Stimulated activated naive CD8-positive, alpha-beta T cell treated with anti-CD3 and anti-CD28 coated beads, Interleukin-15, amount 100 ng/mL, for 72 hours (primary cell): ENCODE measurements at regions not wholly inside any gene's neighbourhood (a gene's known extent, or its start where the extent isn't known, plus 50 kb on each side); places are given as distances from the start of the nearest gene placed in this dataset.

Experiments used
- ATAC-seq: fragments of 150-1000 bp; cut with Tn5 transposase; 2 replicates; pipeline ENCODE4 v1.10.0; 2021; ENCODE audit warnings: mild to moderate bottlenecking, moderate library complexity
- DNase-seq, 2 donors: peaks; one replicate each; pipeline ENCODE4 v3.0.0; 2021 to 2022
- H3K27ac Mint-ChIP-seq, 2 donors: one replicate each; pipeline ENCODE4 v1.8.0; 2022; ENCODE audit warnings: mild to moderate bottlenecking in 2 of 2, mixed read lengths in 2 of 2, moderate library complexity in 2 of 2
- H3K27me3 Mint-ChIP-seq: one replicate; pipeline ENCODE4 v1.8.0; 2022; ENCODE audit warnings: mixed read lengths
- H3K4me1 Mint-ChIP-seq: one replicate; pipeline ENCODE4 v1.8.0; 2022; ENCODE audit warnings: mild to moderate bottlenecking, mixed read lengths
- H3K4me3 Mint-ChIP-seq, 2 donors: one replicate each; pipeline ENCODE4 v1.8.0; 2022; ENCODE audit warnings: mild to moderate bottlenecking in 2 of 2, mixed read lengths in 2 of 2, moderate library complexity in 1 of 2
- H3K9me3 Mint-ChIP-seq, 2 donors: one replicate each; pipeline ENCODE4 v1.8.0; 2022; ENCODE audit warnings: mixed read lengths in 2 of 2

DNA sequence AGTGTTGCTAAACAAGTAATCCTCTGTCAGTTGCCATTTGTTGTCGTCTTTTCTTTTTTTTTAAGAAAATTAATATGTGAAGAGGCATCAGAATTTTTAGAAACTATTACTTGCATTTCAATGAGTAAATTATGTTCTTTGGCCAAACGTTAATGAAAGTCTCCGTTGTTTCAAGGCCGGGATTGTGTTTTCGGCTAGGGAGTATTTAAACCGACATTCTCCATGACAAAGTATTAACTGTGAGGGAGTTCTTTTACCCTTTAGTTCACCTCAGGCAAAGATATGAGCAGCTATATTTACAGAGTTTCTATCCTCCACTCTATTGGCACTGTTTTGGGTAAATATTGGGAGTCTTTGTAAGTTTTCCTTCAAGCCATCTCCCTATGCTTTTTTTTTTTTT lies 668.9 kb downstream of the METTL15 start:
- no peak overlapping the region for H3K27ac Mint-ChIP-seq
- ATAC-seq = no peak
- no peaks in the 10 kb centered on the region for H3K27me3 Mint-ChIP-seq
- no peaks in the 10 kb centered on the region for H3K4me1 Mint-ChIP-seq
- H3K9me3 Mint-ChIP-seq = peaks cover 12 to 18% of the 10 kb centered on the region in 2 donors
- DNase-seq = no peak
- H3K4me3 Mint-ChIP-seq = no peak overlapping the region

DNA sequence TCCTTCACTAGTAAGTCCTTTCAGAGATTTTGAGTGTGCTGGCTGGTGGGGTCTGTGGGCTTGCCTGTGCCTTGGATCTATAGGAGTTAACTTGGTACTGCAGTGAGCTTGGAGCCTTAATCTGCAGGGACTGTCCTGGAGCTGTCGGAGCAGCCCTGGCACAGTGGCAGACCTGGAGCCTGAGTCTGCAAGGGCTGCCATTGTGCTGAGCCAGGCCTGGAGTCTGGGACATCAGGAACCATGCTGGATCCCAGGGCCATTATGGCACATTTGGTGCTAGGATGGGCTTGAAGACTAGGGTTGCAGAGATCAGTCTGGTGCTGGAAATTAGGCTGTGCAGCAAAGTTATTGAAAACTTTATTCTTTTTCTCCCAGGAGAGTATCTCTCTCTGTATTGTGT lies 665.4 kb downstream of the METTL15 start:
- Mint-ChIP-seq H3K27ac (no peak overlapping the region), H3K9me3 (peaks cover 16 to 41% of the 10 kb centered on the region in 2 donors), H3K27me3 (no peaks in the 10 kb centered on the region), H3K4me3 (no peak overlapping the region), H3K4me1 (no peaks in the 10 kb centered on the region)
- no peak for ATAC-seq
- DNase-seq = no peak

DNA sequence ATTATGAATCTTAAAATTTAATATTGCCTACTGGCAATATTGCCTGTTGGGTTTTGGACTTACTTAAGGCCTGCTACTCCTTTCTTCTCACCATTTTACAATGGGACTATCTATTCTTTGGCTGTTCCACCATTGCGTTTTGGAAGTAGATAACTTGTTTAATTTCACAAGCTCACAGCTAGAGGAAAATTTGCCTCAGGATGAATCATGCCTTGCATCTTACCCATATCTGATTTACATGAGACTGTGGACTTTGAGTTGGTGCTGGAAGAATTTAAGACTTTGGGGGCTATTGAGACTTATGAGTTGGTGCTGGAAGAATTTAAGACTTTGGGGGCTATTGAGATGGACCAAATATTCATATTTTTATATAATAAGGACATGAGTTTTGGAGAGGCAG lies 662.6 kb downstream of the METTL15 start:
- H3K27me3 Mint-ChIP-seq = no peaks in the 10 kb centered on the region
- no peaks in the 10 kb centered on the region for H3K4me1 Mint-ChIP-seq
- H3K4me3 Mint-ChIP-seq = no peak overlapping the region
- H3K9me3 Mint-ChIP-seq = peaks cover 19 to 50% of the 10 kb centered on the region in 2 donors
- ATAC-seq = no peak
- DNase-seq = no peak
- no peak overlapping the region for H3K27ac Mint-ChIP-seq

DNA sequence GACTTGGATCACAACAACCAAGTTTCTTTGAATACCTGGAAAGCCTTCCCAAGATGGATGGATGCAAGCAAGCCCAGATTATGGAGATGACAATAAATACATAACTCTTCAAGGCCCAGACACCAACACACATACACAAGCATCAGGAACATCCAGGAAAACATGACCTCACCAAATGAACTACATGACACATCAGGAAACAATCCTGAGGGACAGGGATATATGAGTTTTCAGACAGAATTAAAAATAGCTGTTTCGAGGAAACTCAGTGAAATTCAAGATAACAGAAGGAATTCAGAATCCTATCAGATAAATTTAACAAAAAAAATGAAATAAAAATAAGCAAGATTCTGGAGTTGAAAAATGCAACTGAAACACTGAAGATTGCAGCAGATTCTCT lies 659.4 kb downstream of the METTL15 start:
- Mint-ChIP-seq H3K27ac (no peak overlapping the region), H3K9me3 (peaks cover 16 to 36% of the 10 kb centered on the region in 2 donors), H3K4me1 (no peaks in the 10 kb centered on the region), H3K4me3 (no peak overlapping the region), H3K27me3 (no peaks in the 10 kb centered on the region)
- no peak for ATAC-seq
- no peak for DNase-seq

DNA sequence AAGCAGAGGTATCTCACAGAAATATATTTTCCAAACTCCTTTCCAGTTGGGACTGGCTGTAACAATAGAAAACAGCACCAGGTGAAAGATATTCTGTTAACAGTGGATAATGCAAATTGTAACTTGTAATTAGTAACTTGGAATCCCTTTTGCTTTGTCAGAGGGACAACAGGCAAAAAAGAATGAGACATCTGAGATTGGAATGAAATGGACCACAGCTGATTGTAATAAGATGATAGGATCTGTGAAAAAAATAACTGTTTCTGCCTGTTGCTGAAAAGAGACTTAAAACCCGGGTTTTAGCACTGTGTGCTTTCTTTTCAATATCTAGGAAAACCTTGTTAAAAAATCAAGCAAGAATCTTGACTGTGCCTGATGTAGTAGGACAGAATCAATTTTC lies 655.7 kb downstream of the METTL15 start:
- no peaks in the 10 kb centered on the region for H3K4me1 Mint-ChIP-seq
- DNase-seq (no peak), ATAC-seq (no peak)
- no peak overlapping the region for H3K27ac Mint-ChIP-seq
- H3K9me3 Mint-ChIP-seq = peaks cover 15% of the 10 kb centered on the region in 2 donors
- no peaks in the 10 kb centered on the region for H3K27me3 Mint-ChIP-seq
- H3K4me3 Mint-ChIP-seq = no peak overlapping the region

DNA sequence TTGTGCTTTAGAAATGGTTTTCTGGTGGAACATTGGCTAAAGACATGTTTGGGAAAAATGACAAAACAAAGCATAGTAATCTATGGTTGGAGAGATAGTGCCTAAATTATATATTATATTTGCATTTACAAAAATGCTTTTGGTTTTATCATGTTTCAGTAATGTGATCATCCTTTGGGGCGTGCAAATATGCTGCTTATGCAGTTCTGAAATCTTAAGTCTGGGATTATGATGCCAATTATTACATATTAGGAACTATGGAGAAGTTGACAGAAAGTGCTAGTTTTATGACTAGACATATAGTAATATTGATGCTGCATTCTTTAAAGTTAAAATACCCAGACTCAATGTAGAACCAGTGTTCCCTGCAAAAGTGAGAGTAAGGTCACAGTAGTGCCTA lies 655.0 kb downstream of the METTL15 start:
- no peaks in the 10 kb centered on the region for H3K4me1 Mint-ChIP-seq
- no peaks in the 10 kb centered on the region for H3K27me3 Mint-ChIP-seq
- ATAC-seq (no peak), DNase-seq (no peak)
- peaks cover 10 to 11% of the 10 kb centered on the region in 2 donors for H3K9me3 Mint-ChIP-seq
- no peak overlapping the region for H3K27ac Mint-ChIP-seq
- H3K4me3 Mint-ChIP-seq = no peak overlapping the region

DNA sequence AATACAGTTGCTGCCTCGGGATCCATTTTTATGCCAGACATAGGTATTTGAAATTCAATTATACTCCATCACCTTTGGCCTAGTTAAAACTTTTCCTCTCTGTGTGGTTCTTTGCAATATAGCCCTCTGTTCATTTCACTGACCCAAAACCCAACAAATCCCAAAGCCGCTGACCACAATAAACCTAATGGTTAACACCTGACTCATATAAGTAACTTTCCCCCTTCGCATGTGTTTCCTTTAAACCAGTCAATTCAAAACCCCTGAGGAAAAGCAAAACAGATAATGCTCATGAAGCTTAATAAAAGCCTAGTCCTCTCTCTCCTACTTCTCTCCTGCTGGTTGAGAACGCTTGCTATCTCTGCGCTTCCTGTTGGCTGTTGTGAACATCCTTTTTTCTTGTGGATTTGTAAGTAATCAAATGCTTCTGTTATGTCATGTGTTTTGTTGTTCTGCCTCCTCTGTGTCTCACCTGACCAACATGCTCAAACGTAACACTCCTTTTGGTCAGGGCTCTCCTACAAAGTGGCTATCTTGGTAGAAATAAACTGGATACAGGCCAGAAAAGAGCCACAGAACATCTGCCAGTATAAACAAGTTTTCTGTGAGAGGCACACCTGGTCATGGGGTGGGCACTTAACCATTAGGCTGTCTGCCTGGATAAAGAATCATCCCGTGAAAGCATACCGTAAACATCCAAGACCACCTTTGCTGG lies 652.6 kb downstream of the METTL15 start:
- Mint-ChIP-seq H3K27me3 (no peaks in the 10 kb centered on the region), H3K27ac (no peak overlapping the region), H3K4me1 (no peaks in the 10 kb centered on the region), H3K4me3 (no peak overlapping the region), H3K9me3 (peaks cover 7 to 10% of the 10 kb centered on the region in 2 donors)
- DNase-seq (no peak), ATAC-seq (no peak)

DNA sequence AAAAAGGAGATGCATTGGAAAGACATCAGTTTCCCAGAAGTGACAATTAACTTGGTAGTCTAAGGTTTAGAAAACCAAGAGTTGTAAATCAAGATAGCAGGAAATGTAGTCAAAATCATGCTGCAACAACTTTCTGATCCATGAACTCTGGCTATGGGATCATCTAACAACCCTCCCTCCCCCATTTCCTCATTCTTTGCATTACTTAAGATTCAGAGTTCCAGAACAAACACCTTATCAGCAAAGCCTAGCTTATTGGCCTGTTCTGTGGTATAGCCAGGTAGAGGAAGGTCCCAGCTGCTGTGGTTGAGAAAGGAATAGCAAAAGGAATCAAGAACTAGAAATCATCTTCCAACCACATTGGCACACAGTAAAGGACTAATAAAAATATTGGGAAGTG lies 651.1 kb downstream of the METTL15 start:
- H3K4me3 Mint-ChIP-seq = no peak overlapping the region
- H3K27ac Mint-ChIP-seq = no peak overlapping the region
- no peaks in the 10 kb centered on the region for H3K27me3 Mint-ChIP-seq
- peaks cover 7 to 10% of the 10 kb centered on the region in 2 donors for H3K9me3 Mint-ChIP-seq
- DNase-seq (no peak), ATAC-seq (no peak)
- H3K4me1 Mint-ChIP-seq = no peaks in the 10 kb centered on the region

DNA sequence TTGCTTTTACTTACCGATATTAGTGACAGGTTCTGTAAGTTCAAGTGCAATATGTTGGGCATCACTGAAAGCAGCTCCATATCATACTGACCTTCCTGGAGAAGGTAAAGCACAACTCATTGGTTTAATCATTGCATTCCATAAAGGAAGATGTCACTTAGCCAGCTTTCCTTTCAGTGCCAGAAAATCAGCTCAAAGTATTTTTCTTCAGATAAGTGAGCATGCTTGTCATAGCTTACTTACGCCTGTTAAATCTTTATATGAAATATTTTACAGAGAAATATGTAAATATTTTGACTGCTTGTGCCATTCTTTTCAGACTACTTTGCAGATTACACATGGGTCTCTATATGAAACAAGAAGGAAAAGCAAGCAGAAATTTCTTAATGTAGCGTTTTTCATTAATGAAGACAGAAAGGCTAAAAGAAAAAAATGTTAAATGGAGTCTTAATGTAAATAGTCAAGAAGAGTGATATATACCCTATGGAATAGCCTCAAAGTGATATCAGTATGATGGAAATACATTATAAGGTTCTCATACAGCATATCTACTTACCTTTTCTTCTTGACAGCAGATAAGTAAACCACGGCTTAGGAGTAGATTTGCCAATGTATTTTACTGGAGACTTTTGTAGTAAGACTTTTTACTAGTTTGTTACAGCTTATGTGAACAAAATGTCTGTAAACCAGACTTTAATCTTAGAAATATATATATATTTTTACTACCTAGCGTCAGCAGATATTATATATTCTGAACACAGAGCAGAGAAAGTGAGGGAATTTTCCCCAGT lies 649.7 kb downstream of the METTL15 start:
- H3K27ac Mint-ChIP-seq = no peak overlapping the region
- H3K27me3 Mint-ChIP-seq = no peaks in the 10 kb centered on the region
- ATAC-seq (no peak), DNase-seq (no peak)
- peaks cover 7 to 14% of the 10 kb centered on the region in 2 donors for H3K9me3 Mint-ChIP-seq
- H3K4me1 Mint-ChIP-seq = no peaks in the 10 kb centered on the region
- no peak overlapping the region for H3K4me3 Mint-ChIP-seq

DNA sequence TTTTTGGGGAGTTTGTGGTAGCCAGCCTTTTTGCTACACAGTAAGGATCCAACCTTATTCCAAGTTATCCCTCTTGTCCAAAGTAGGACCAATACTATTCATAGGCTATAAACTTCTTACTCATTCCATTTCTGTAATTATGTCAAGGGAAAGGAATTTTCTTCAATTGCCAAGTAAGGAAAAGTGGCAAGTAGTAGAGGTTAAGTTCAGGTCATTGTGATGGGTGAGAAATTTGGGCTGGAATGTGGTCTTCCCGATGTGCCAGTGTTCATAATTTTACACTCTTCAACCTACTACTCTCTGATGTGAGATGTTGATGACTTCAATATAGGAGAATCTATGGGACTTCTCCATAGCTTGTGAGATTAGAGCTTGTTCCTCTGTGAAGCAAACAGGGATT lies 648.8 kb downstream of the METTL15 start:
- Mint-ChIP-seq H3K27me3 (no peaks in the 10 kb centered on the region), H3K4me1 (no peaks in the 10 kb centered on the region), H3K4me3 (no peak overlapping the region), H3K27ac (no peak overlapping the region), H3K9me3 (peaks cover 7 to 14% of the 10 kb centered on the region in 2 donors)
- DNase-seq (no peak), ATAC-seq (no peak)

DNA sequence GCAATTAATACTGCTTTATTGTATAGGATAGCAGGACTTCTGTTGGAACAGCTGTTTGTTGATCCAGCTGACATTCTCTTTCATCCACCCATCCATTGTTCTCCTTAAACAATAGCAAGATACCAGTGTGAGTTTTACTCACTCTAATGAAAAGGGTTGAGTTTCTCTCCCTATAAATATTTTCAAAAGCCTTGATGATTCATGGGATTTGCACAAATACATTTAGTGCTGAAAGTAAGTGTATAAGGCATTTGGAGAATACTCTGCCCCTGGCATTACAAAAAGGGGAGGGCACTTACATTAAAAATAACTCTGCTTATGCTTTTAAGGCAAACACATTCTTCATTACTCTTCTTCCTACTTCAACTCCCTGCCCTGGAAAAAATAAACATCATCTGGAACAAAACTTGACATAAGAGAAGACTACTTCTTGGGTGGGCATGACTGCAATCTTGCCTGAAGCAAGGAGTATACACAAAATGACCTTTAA lies 634.9 kb downstream of the METTL15 start:
- Mint-ChIP-seq H3K27me3 (no peaks in the 10 kb centered on the region), H3K27ac (no peak overlapping the region), H3K4me3 (no peak overlapping the region), H3K4me1 (no peaks in the 10 kb centered on the region), H3K9me3 (peaks cover 8 to 11% of the 10 kb centered on the region in 2 donors)
- ATAC-seq (no peak), DNase-seq (no peak)

DNA sequence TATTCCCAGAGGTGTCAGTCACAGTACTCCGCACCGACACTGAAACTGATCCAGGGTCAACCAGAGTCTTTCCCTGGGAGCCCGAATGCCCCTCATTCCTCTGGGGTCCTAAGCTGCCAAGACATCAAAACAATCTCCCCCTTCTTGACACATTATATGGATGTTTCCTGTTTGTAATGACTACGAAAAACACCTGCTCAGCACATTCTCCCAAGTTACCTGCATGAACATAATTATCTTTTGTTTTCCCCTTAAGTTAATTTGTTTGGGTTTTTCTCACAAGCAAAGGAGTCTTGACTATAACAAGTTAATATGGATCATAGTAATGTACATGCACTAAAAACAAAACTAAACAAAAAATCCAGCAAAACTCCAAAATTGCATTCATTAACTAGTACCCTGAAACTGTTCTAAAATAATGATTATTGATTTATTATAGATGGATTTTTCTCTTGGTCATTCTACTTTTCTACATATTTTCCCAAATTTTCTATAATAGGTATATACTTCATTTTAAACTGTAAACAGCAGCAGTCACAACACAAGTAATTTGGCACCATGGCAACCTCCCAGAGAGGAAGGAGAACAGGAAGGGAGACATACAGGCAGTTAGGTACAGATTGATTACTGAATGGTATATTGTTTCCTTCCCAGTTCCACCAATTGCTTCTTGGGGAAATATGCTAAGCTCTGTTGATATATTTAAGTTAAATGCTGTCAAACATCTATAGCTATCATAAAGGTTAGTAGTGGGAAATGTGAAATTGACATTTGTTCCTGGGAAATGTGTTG lies 631.5 kb downstream of the METTL15 start:
- ATAC-seq = no peak
- no peak overlapping the region for H3K27ac Mint-ChIP-seq
- no peak overlapping the region for H3K4me3 Mint-ChIP-seq

DNA sequence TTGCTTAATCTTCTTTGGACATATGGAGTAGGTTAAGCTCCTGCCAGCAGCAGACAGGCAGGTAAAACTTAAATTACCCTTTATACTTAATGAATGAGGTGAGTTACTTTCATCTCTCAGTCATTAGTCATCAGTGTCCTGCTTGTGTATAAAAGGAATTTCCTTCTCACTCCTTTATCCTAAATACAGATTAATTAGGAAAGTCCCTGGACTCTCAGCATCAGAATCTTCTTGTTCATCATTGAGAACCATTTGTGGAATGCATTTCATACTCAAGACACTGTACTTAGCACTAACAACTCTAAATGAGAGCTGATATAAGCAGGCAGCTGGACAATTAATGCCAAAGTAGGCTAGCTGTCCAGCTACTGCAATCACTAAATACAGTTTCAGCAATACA lies 630.4 kb downstream of the METTL15 start:
- ATAC-seq = no peak

More for the DNA sequence above, 631.5 kb downstream of the METTL15 start:
- H3K9me3 Mint-ChIP-seq = peaks cover 0 to 2% of the 10 kb centered on the region in 2 donors
- H3K4me1 Mint-ChIP-seq = no peaks in the 10 kb centered on the region
- no peaks in the 10 kb centered on the region for H3K27me3 Mint-ChIP-seq
- no peak for DNase-seq

DNA sequence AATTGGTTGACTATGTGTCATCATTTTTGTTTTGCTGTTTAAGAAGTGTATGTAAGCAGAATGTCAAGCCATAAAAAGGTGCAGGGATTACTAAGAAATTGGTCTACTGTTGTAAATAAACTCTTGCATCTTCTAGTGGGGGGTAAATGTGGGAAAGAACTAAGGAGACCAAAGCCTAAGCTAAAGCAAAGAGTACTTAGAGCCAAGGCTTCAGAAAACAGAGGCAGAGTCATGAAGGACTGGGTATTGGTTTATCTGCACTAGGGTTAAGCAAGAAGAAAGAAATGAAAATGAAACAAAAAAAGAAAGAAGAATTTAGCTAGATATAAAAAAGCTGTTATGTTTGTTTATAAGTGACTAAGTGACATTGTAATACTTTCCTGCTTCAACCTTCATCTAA lies 628.1 kb downstream of the METTL15 start:
- no peak overlapping the region for H3K4me3 Mint-ChIP-seq
- DNase-seq (no peak), ATAC-seq (no peak)
- H3K4me1 Mint-ChIP-seq = no peaks in the 10 kb centered on the region
- H3K27ac Mint-ChIP-seq = no peak overlapping the region
- H3K27me3 Mint-ChIP-seq = no peaks in the 10 kb centered on the region
- H3K9me3 Mint-ChIP-seq = peaks cover 11 to 25% of the 10 kb centered on the region in 2 donors

More for the DNA sequence above, 630.4 kb downstream of the METTL15 start:
- no peaks in the 10 kb centered on the region for H3K4me1 Mint-ChIP-seq
- H3K9me3 Mint-ChIP-seq = peaks cover 8 to 13% of the 10 kb centered on the region in 2 donors
- DNase-seq = no peak
- H3K27me3 Mint-ChIP-seq = no peaks in the 10 kb centered on the region
- H3K27ac Mint-ChIP-seq = no peak overlapping the region
- H3K4me3 Mint-ChIP-seq = no peak overlapping the region

DNA sequence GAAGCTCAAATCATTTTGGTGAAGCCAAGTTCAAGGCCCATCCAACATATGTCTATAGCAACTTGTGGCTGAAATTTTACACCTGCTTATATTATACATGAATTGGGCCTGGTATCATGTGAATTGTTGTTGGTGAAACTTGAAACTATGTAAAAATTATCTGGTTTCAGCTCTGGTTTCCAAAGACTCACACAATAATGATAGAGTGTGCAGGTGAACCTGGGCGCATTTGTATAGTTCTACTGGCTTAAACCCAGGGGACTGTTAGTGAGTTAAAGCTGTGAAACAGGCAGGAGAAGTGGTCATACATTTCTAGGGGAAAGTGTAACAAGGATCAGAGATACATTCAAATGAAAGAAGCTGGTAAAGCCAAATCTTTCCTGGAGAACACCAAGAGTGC lies 627.3 kb downstream of the METTL15 start:
- H3K4me3 Mint-ChIP-seq = no peak overlapping the region
- H3K9me3 Mint-ChIP-seq = peaks cover 11 to 25% of the 10 kb centered on the region in 2 donors
- H3K4me1 Mint-ChIP-seq = no peaks in the 10 kb centered on the region
- DNase-seq (no peak), ATAC-seq (no peak)
- H3K27me3 Mint-ChIP-seq = no peaks in the 10 kb centered on the region
- H3K27ac Mint-ChIP-seq = no peak overlapping the region
